ENCODE measurements at regions not wholly inside any gene's neighbourhood (a gene's known extent, or its start where the extent isn't known, plus 50 kb on each side); places are given as distances from the start of the nearest gene placed in this dataset.

GRCh38 chr4:83974111-83974780, 438.3 kb downstream of the GPAT3 start:
- TF ChIP-seq, protein P1, sequence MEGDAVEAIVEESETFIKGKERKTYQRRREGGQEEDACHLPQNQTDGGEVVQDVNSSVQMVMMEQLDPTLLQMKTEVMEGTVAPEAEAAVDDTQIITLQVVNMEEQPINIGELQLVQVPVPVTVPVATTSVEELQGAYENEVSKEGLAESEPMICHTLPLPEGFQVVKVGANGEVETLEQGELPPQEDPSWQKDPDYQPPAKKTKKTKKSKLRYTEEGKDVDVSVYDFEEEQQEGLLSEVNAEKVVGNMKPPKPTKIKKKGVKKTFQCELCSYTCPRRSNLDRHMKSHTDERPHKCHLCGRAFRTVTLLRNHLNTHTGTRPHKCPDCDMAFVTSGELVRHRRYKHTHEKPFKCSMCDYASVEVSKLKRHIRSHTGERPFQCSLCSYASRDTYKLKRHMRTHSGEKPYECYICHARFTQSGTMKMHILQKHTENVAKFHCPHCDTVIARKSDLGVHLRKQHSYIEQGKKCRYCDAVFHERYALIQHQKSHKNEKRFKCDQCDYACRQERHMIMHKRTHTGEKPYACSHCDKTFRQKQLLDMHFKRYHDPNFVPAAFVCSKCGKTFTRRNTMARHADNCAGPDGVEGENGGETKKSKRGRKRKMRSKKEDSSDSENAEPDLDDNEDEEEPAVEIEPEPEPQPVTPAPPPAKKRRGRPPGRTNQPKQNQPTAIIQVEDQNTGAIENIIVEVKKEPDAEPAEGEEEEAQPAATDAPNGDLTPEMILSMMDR (IDR thresholded peaks at IDR 0.05 in 4 of 5, conservative IDR thresholded peaks at IDR 0.05 in 1 of 5), result no peak
- no peak for TF ChIP-seq POLR2A (IDR thresholded peaks at IDR 0.05)
